ENCODE measurements at regions not wholly inside any gene's neighbourhood (a gene's known extent, or its start where the extent isn't known, plus 50 kb on each side); places are given as distances from the start of the nearest gene placed in this dataset.

GRCh38 chr6:91697010-91697695 lies 1110.3 kb upstream of the MAP3K7 start:
- Histone ChIP-seq H3K36me3 (ENCODE audit: control insufficient read depth, insufficient read depth, low read length) (no peaks in the 10 kb centered on the region), H3K27me3 (ENCODE audit: control insufficient read depth, insufficient read depth, low read length) (no peaks in the 10 kb centered on the region), H3K9me3 (ENCODE audit: control insufficient read depth, insufficient read depth, low read length) (no peaks in the 10 kb centered on the region), H3K4me1 (ENCODE audit: control insufficient read depth, insufficient read depth, low read length) (no peaks in the 10 kb centered on the region), H3K4me3 (ENCODE audit: low read depth, low read length) (no peak overlapping the region), H3K9ac (ENCODE audit: low read depth, low read length) (no peak overlapping the region)

- Histone ChIP-seq H3K4me3 (ENCODE audit: low read depth, low read length) (no peak overlapping the region), H3K9me3 (ENCODE audit: control insufficient read depth, insufficient read depth, low read length) (no peaks in the 10 kb centered on the region)
These were observed 1108.3 kb upstream of the MAP3K7 start for GRCh38 chr6:91695221-91695620.

GRCh38 chr6:91694016-91694654 lies 1107.3 kb upstream of the MAP3K7 start:
- Histone ChIP-seq H3K27me3 (ENCODE audit: control insufficient read depth, insufficient read depth, low read length) (no peaks in the 10 kb centered on the region), H3K4me1 (ENCODE audit: control insufficient read depth, insufficient read depth, low read length) (no peaks in the 10 kb centered on the region), H3K9me3 (ENCODE audit: control insufficient read depth, insufficient read depth, low read length) (no peaks in the 10 kb centered on the region), H3K36me3 (ENCODE audit: control insufficient read depth, insufficient read depth, low read length) (no peaks in the 10 kb centered on the region), H3K4me3 (ENCODE audit: low read depth, low read length) (no peak overlapping the region), H3K9ac (ENCODE audit: low read depth, low read length) (no peak overlapping the region)

More at GRCh38 chr6:91695221-91695620, 1108.3 kb upstream of the MAP3K7 start:
- no peaks in the 10 kb centered on the region for H3K36me3 ChIP-seq (ENCODE audit: control insufficient read depth, insufficient read depth, low read length)
- no peak overlapping the region for H3K9ac ChIP-seq (ENCODE audit: low read depth, low read length)
- no peaks in the 10 kb centered on the region for H3K4me1 ChIP-seq (ENCODE audit: control insufficient read depth, insufficient read depth, low read length)
- H3K27me3 ChIP-seq (ENCODE audit: control insufficient read depth, insufficient read depth, low read length), result no peaks in the 10 kb centered on the region

- no peak overlapping the region for H3K4me3 ChIP-seq (ENCODE audit: low read depth, low read length)
- H3K9me3 ChIP-seq (ENCODE audit: control insufficient read depth, insufficient read depth, low read length), result no peaks in the 10 kb centered on the region
- no peaks in the 10 kb centered on the region for H3K36me3 ChIP-seq (ENCODE audit: control insufficient read depth, insufficient read depth, low read length)
- H3K27me3 ChIP-seq (ENCODE audit: control insufficient read depth, insufficient read depth, low read length), result no peaks in the 10 kb centered on the region
- H3K4me1 ChIP-seq (ENCODE audit: control insufficient read depth, insufficient read depth, low read length), result no peaks in the 10 kb centered on the region
- no peak overlapping the region for H3K9ac ChIP-seq (ENCODE audit: low read depth, low read length)
These were observed 1104.6 kb upstream of the MAP3K7 start for GRCh38 chr6:91691449-91691848.

GRCh38 chr6:91683240-91683639 lies 1096.4 kb upstream of the MAP3K7 start:
- H3K4me3 ChIP-seq (ENCODE audit: low read depth, low read length), result no peak overlapping the region
- no peaks in the 10 kb centered on the region for H3K9me3 ChIP-seq (ENCODE audit: control insufficient read depth, insufficient read depth, low read length)

GRCh38 chr6:91681296-91681695 lies 1094.4 kb upstream of the MAP3K7 start:
- Histone ChIP-seq H3K36me3 (ENCODE audit: control insufficient read depth, insufficient read depth, low read length) (no peaks in the 10 kb centered on the region), H3K4me1 (ENCODE audit: control insufficient read depth, insufficient read depth, low read length) (no peaks in the 10 kb centered on the region), H3K27me3 (ENCODE audit: control insufficient read depth, insufficient read depth, low read length) (no peaks in the 10 kb centered on the region), H3K4me3 (ENCODE audit: low read depth, low read length) (no peak overlapping the region), H3K9ac (ENCODE audit: low read depth, low read length) (no peak overlapping the region), H3K9me3 (ENCODE audit: control insufficient read depth, insufficient read depth, low read length) (no peaks in the 10 kb centered on the region)

More at GRCh38 chr6:91683240-91683639, 1096.4 kb upstream of the MAP3K7 start:
- Histone ChIP-seq H3K4me1 (ENCODE audit: control insufficient read depth, insufficient read depth, low read length) (no peaks in the 10 kb centered on the region), H3K9ac (ENCODE audit: low read depth, low read length) (no peak overlapping the region), H3K27me3 (ENCODE audit: control insufficient read depth, insufficient read depth, low read length) (no peaks in the 10 kb centered on the region), H3K36me3 (ENCODE audit: control insufficient read depth, insufficient read depth, low read length) (no peaks in the 10 kb centered on the region)

GRCh38 chr6:91678679-91679446 lies 1092.0 kb upstream of the MAP3K7 start:
- H3K9me3 ChIP-seq (ENCODE audit: control insufficient read depth, insufficient read depth, low read length), result no peaks in the 10 kb centered on the region
- no peaks in the 10 kb centered on the region for H3K4me1 ChIP-seq (ENCODE audit: control insufficient read depth, insufficient read depth, low read length)
- H3K36me3 ChIP-seq (ENCODE audit: control insufficient read depth, insufficient read depth, low read length), result no peaks in the 10 kb centered on the region
- H3K27me3 ChIP-seq (ENCODE audit: control insufficient read depth, insufficient read depth, low read length), result no peaks in the 10 kb centered on the region
- H3K4me3 ChIP-seq (ENCODE audit: low read depth, low read length), result no peak overlapping the region
- H3K9ac ChIP-seq (ENCODE audit: low read depth, low read length), result no peak overlapping the region

- Histone ChIP-seq H3K9me3 (ENCODE audit: control insufficient read depth, insufficient read depth, low read length) (no peaks in the 10 kb centered on the region), H3K4me1 (ENCODE audit: control insufficient read depth, insufficient read depth, low read length) (no peaks in the 10 kb centered on the region), H3K4me3 (ENCODE audit: low read depth, low read length) (no peak overlapping the region)
These were observed 1085.3 kb upstream of the MAP3K7 start for GRCh38 chr6:91672201-91672600.

GRCh38 chr6:91669871-91670268 lies 1083.0 kb upstream of the MAP3K7 start:
- no peaks in the 10 kb centered on the region for H3K4me1 ChIP-seq (ENCODE audit: control insufficient read depth, insufficient read depth, low read length)
- H3K9ac ChIP-seq (ENCODE audit: low read depth, low read length), result no peak overlapping the region
- H3K27me3 ChIP-seq (ENCODE audit: control insufficient read depth, insufficient read depth, low read length), result no peaks in the 10 kb centered on the region
- H3K36me3 ChIP-seq (ENCODE audit: control insufficient read depth, insufficient read depth, low read length), result no peaks in the 10 kb centered on the region
- no peaks in the 10 kb centered on the region for H3K9me3 ChIP-seq (ENCODE audit: control insufficient read depth, insufficient read depth, low read length)
- H3K4me3 ChIP-seq (ENCODE audit: low read depth, low read length), result no peak overlapping the region

More at GRCh38 chr6:91672201-91672600, 1085.3 kb upstream of the MAP3K7 start:
- Histone ChIP-seq H3K9ac (ENCODE audit: low read depth, low read length) (no peak overlapping the region), H3K27me3 (ENCODE audit: control insufficient read depth, insufficient read depth, low read length) (no peaks in the 10 kb centered on the region), H3K36me3 (ENCODE audit: control insufficient read depth, insufficient read depth, low read length) (no peaks in the 10 kb centered on the region)

GRCh38 chr6:91669154-91669870 lies 1082.4 kb upstream of the MAP3K7 start:
- H3K9me3 ChIP-seq (ENCODE audit: control insufficient read depth, insufficient read depth, low read length), result no peaks in the 10 kb centered on the region
- no peaks in the 10 kb centered on the region for H3K27me3 ChIP-seq (ENCODE audit: control insufficient read depth, insufficient read depth, low read length)
- no peak overlapping the region for H3K9ac ChIP-seq (ENCODE audit: low read depth, low read length)
- no peak overlapping the region for H3K4me3 ChIP-seq (ENCODE audit: low read depth, low read length)
- no peaks in the 10 kb centered on the region for H3K36me3 ChIP-seq (ENCODE audit: control insufficient read depth, insufficient read depth, low read length)
- H3K4me1 ChIP-seq (ENCODE audit: control insufficient read depth, insufficient read depth, low read length), result no peaks in the 10 kb centered on the region

- no peak overlapping the region for H3K4me3 ChIP-seq (ENCODE audit: low read depth, low read length)
- no peaks in the 10 kb centered on the region for H3K9me3 ChIP-seq (ENCODE audit: control insufficient read depth, insufficient read depth, low read length)
- no peaks in the 10 kb centered on the region for H3K4me1 ChIP-seq (ENCODE audit: control insufficient read depth, insufficient read depth, low read length)
- H3K36me3 ChIP-seq (ENCODE audit: control insufficient read depth, insufficient read depth, low read length), result no peaks in the 10 kb centered on the region
- H3K9ac ChIP-seq (ENCODE audit: low read depth, low read length), result no peak overlapping the region
- H3K27me3 ChIP-seq (ENCODE audit: control insufficient read depth, insufficient read depth, low read length), result no peaks in the 10 kb centered on the region
These were observed 1080.7 kb upstream of the MAP3K7 start for GRCh38 chr6:91667596-91667995.
